OCI-M2 (cell line): ENCODE measurements at regions not wholly inside any gene's neighbourhood (a gene's known extent, or its start where the extent isn't known, plus 50 kb on each side); places are given as distances from the start of the nearest gene placed in this dataset.
"Not testable (repeated sequence)": the region's sequence is repeated elsewhere in the genome, so short reads cannot be mapped to it uniquely, and the experiment has no call there.

Experiments used
- DNase-seq: peaks from one replicate; lab custom pipeline; 2025; ENCODE audit not compliant: unreplicated experiment; lab: John Stamatoyannopoulos, UW

DNA sequence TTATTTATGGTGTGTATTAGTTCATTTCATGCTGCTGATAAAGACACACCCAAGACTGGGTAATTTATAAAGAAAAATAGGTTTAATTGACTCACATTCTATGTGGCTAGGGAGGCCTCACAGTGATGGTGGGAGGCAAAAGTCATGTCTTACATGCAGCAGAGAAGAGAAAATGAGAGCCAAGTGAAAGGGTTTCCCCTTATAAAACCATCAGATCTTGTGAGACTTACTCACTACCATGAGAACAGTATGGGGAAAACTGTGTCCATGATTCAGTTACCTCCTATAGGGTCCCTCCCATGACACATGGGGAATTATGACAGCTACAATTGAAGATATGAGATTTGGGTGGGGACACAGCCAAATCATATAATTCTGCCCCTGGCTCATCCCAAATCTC is 150.0 kb upstream of the AHI1 start:
- no peak for DNase-seq

DNA sequence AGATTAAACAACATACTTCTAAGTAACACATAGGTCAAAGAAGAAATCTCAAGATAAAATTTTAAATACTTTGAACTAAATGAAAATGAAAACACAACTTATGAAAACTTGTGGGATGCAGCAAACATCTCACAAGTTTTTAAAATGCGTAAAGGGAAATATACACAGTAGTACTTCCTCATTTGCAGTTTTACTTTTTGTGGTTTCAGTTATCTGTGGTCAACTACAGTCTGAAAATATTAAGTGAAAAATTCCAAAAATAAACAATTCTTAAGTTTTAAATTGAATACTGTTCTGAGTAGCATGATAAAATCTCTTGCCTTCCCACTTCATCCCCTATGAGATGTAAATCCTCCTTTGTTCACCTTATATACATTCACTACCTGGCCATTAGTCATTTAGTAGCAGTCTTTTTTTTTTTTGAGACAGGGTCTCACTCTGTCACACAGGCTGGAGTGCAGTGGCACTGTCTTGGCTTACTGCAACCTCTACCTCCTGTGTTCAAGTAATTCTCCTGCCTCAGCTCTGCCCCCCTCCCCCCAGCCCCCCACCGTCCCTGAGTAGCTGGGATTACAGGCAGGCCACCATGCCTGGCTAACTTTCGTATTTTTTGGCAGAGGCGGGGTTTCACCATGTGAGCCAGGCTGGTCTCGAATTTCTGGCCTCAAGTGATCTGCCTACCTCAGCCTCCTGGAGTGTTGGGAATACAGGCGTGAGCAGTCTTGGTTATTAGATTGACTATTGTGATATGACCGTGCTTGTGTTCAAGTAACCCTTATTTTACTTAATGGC is 154.6 kb upstream of the AHI1 start:
- no peak for DNase-seq

DNA sequence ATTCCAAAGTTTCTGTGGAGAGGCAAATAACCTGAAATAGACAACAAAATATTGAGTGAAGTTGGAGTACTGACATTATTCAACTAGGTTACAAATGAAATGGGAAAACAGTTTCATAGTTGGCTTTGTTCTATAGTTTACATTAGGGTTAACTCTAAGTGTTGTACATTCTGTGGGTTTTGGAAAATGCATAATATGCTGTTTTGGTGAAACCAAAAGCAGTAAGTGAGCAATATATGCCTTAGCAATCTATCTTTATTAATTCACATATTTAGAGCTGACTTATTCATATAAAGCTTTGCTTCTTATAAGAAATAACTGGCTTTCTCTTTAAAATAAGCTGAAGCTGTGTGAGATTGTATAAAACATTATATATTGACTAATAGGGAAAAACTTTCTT is 157.5 kb upstream of the AHI1 start:
- no peak for DNase-seq

DNA sequence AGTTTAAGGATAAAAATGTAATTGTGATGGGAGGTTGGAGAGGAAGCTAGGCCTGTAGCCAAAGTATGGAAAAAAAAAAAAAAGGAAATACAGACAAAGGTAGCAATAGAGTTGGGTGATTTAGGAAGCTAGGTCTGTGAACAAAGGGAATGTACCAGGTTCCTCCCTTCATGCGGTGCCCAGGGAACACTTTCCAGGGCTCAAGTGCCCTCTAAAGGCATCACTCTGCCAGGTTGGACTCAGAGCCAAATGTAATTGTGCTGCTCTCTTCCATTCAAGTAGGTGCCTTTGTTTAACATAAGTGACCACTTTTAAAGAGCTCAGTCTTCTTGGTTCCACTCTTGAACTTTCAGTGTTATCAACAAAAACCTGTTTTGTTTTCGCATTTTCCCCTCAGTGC is 159.7 kb upstream of the AHI1 start:
- DNase-seq, result no peak

DNA sequence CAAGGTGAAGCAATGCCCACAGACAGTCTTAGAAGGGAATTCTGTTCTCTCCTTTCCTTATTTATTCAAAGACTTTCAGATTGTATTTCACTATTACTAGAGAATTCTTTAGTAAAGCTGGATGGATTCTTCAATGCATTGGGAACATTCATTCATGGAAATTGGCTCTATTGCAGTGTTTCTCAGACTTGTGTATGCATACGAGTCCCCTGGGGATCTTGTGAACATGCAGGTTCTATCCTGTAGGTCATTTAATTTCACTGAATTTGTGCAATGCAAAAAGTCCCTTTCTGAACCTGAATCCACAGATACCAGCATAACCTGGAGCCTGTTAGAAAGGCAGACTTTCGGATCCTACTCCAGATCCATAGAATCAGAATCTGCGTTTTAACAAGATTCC is 160.9 kb upstream of the AHI1 start:
- DNase-seq, result no peak

DNA sequence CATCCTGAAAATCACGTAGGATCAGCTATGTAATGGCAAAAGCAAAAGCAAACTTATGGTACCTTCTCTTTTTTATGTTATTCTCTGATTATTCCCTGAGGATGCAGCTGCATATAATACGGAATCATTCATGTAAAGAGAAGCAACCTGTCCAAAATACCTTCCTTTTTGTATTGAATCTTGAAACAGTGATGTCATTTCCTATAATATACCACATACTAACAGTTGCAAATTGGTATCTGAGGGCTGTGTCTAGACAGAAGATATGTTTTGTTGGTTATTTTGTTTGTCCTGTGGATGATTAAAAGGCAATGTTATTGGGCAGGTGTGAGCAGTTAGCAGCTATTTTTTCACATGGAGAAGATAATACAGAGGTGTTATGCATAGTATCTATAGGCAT is 161.4 kb upstream of the AHI1 start:
- no peak for DNase-seq

DNA sequence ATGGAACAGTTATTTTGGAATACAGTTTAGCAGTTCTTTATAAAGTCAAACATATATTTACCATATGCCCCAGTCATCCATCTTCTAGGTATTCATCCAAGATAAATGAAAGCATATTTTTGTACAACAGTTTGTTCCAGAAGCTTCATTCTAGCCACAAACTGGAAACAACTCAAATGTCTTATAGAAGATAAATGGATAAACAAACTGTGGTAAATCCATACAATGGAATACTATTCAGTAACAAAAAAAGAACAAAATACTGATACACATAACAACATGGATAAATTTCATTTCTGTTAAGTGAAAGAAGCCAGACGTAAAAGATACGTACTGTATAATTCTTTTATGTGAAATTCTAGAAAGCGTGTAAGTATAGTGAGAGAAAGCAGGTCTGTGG is 167.0 kb upstream of the AHI1 start:
- no peak for DNase-seq

DNA sequence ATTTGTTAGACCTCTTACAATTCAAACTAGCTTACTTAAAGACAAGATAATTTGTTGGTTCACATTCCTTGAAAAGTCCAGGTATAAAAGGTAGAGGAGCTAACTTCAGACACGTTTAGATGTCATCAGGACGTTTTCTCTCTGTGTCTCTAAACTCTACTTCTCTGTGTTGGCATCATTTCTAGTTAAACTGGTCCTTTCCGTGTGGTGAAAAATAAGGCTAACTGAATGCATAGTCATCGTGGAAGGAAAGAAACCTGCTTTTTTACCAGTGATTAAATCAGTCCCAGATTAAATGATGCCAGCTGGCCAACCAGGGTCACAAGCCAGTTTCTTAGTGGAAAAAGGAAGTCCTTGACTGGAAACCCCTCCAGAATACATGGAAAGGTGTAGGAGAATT is 168.4 kb upstream of the AHI1 start:
- DNase-seq, result no peak

DNA sequence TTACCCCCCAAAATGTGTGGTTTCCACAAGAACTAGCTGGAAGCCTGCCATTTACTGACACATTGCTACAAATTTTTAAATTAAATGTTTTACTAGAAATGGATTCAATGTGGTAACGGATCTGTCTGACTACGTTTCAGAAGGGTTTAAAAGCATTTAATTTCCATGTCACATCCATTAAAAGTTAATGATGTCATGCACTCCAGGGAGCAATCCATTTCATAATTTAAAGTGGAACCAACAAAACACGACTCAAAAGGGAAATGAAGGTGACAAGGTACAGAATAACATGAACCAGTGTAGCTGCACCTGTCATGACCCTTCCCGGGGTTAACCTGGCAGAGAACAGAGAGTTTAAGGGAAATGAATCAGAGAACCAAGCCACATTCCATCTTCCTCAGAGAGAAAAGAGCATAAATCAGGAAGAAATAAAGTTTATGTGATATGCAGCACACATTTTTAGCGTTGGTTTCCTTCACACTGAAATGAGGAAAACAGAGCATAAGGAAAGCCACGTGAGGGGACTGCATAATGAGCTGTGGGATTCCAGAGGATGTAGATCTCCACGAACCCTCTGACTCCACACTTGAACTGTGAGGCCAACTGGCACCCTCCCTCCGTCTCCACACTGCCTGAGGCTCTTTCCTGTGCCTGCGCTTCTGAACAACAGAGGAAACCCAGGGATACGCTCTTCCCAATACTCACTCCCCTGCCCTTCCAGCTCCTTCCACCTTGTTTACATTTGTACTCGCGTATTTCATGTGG is 170.3 kb upstream of the AHI1 start:
- DNase-seq, result no peak

DNA sequence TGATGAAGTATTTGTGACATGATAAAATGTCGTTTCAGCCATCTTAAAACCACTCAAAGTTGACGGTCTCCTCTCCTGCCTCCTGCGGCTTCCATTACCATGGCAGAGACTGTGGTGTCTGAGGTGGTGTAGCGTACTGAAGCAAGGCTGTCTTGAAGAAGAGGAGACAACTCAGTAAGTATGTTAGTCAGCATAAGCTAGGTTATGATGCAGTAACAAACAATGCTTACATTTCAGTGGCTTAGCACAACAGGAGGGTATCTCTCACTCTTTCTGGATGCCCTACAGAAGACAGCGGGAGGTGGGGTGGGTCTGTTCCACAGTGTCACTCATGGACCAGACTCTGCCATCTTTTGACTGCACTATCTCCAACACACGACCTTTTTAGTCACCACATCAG is 174.7 kb upstream of the AHI1 start:
- no peak for DNase-seq

DNA sequence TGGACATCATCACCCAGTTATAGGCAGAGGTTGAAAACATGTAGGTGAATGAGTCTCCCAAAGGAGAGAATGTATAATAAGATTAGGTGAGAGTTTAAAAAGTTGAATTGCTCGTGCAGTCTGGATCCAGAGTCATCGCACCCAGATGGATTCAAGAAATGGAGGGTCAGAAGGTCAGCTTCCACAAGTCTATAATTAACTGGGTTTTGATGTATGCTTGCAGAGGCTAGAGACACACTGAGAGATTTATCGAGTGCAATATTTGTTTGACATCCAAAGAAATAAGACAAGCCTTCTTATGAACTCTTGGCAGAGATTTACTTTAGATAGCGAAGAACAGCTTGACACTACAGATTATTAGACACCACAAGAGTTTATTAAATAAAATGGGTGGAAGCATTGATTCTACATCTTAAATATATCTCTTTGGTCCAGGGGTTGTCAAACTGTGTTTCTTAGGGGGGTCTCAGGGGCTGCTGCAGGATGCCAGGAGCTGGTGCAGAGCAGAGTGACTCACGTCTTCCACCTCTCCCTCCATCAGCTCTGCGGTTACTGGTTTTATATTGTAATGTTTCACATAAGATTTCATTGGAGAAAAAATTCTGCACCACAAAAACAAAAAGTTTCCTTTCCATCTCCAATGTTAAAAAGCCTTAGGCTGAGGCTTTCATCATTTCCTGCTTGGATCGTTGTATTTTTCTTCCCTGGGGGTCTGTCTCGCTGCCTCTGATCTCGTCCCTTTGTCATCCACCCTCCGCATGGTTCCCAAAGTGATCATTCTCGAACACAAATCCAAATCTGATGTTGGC is 176.2 kb upstream of the AHI1 start:
- no peak for DNase-seq

DNA sequence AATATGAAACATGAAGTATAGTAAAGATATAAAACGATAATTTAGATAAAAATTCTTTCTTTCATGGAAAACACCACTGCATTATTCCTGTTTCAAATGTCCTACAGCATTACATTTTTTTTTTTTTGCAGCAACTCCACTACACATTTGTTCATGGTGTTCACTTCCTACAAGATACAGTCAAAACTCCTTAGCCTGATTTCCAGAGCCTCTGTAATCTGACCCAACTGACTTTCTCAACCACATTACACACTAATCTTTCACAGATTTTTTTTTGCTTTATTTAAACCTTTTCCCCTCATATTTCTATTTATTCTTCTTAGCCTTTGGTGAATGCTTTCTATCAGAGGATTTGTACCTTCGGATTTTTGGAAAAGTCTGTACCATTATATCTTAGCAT is 176.5 kb upstream of the PDE7B start:
- no peak for DNase-seq

DNA sequence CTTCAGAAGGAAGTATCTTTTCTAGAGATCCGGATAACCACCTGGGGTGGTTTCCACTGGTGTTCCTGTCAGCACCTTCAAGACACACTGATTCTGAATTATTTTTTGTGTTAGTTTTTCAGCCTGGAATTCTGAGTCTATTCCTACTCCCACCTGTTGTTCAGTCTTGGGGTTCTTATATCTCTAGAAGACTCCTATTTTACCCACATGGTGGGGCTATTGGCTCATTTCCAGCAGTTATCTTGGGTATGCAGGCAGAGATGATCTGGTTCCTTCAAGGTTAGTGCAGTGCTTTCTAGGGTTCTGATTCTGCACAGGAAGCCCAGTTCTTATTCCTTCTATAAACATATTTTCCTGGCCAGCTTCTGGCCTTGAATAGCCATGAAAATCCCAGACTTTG is 175.6 kb upstream of the PDE7B start:
- peak; percentile 41 for DNase-seq

DNA sequence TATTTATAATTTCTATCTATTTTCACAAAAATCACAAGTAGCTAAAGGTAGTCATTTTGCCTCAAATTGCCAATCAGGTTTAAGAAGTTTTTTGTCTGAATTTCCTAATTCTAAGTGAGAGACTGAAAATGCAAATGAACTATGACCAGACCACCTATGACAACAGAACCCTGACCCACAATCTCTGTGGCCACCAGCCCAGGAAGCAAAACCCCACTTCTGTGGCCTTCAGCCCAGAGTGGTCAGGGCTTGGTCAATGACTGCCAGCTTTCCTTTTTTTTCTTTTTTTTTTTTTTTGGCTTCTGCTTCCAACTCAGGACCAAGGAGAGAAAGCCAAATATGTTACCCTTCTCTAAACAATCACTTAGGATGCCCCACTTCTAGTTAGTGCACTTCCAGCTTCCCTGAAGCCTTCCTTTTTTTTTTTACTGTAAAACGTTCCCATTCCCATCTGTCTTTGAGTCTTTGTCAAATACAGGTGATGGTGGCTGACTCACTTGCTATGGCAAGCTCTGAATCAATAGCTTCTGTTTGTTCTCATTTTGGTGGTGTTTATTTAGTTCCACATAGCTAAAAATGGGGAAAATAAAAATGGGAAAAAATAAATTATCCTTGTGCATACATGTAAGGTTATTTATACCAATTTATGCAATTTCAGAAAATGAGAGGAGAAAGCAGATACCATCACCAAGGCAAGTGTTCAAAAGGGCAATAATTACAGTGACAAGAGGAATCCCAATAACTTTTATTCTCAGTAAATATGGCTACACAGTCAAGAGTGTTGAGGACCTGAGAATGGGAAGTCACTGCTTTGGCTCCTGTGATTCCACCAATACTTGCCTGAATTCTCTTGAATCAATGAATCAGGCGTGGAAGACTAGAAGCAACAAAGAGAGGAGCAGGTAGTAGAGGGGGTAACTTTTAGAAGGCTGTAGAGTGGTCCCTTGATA is 170.3 kb upstream of the PDE7B start:
- no peak for DNase-seq

DNA sequence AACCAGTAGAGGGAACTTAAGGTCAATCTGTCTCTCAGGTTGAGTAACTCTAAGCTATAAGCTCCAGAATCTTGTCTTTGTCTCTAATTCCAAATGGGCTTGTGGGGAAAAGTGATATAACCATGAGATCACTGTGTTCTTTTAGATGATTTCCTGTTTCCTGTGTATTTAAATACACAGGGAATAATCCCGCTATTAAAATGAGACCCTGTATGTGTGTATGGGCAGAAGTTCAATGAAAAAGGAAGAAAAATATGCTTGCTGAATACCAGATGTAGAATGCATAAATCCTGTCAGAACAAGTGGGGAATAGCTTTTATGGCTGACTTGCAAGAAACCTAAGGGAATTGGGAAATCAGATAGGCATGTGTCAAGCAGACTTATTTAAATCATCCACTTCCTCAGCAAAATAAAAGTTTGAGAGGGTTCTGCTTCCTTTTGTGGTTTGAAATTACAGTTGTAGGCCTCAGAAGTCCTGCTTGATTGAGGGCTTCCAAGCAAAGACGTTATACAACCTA is 164.7 kb upstream of the PDE7B start:
- DNase-seq, result no peak

DNA sequence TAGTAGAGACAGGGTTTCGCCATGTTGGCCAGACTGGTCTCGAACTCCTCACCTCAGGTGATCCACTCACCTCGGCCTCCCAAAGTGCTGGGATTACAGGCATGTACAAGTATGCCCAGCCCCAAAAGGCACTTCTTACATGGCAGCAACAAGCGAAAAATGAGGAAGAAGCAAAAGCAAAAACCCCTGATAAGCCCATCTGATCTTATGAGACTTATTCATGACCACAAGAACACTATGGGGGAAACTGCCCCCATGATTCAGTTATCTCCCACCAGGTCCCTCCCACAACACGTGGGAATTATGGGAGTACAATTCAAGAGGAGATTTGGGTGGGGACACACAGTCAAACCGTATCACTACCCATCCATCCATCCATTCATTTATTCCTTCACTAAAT is 163.0 kb upstream of the PDE7B start:
- not testable (repeated sequence) for DNase-seq

DNA sequence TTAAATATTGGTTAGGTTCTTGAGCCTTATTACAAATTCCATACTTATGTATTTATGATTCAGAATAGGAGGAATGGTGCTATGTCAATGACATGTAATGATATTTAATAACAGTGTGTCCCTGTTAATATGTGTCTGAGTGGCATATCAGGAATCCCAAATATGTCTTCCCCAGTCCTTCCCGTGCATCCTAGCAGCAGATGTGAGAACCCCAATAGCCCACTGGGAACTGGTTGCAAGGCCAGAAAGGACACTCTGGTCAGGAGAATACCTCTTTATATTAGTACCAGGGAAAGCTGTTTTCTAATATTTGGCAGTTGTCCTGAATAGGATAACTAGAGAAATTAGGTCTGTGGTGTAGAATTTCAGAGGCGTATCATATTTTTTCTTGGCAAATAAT is 159.1 kb upstream of the PDE7B start:
- no peak for DNase-seq

DNA sequence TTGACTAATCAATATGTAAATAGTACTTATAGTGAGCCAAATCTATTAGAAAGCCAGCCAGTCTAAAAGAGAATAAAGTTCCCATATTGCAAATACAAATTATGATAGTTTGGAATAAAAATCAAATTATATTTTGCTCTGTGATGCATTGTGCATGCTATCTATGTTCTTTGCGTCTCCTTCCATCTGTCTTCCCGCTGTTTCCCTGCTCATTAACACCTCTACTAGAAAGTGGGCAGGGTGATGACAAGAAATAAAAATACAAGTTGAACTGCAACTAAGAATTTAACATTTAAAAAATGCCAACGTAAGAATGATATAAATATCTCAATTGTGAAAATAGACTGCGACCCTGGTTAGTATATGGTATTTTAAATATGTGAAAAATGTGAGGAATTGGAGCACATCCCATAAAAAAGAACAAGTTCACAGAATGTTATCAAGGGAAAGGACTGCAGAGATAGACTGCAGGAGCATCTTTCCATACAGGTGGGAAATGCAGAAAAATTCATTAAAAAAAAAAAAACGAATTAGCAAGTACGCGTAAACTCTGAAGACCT is 157.6 kb upstream of the PDE7B start:
- DNase-seq, result no peak

DNA sequence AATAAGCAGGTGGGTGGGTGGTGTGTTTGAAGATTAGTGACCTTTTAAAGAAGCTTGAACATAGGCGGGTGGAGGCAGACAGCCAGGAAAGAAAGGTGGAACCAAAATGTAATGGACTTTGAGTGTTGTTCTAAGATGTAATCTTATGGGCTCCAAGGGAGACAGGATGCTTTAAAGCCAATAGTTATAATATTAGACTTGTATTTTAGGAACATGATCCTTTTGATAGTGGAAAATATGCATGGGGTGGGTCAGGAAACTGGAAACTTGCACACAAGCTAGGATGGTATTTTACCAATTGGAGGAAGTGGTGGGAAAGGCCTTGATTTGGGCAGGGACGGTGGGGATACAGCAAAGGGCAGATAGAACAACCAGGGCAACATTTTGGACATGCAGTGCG is 151.8 kb upstream of the PDE7B start:
- no peak for DNase-seq

DNA sequence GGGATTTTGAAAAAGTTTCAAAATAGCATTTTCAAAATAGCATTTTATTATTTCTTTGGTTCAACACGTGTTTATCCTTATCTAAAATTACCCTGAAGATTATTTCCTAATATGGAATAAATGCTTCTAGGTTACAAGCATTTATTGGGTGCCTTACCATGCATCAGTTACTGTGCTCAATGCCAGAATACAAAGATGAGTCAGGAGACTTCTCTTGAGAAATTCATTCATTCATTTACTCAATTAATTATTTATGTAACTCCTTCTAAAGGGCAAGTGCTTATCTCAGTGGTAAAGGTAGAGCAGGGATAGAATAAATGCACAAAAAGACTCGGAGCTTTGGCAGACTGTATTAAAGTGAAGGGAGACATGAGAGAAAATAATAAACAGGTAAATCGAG is 150.1 kb upstream of the PDE7B start:
- DNase-seq, result no peak
